Upper lobe of right lung (tissue), 1 donor: ENCODE measurements at regions not wholly inside any gene's neighbourhood (a gene's known extent, or its start where the extent isn't known, plus 50 kb on each side); places are given as distances from the start of the nearest gene placed in this dataset.

Source experiments
- ATAC-seq: fragments of 200-7000 bp; cut with Tn5 transposase; one replicate; pipeline ENCODE4 v1.9.1; 2020; ENCODE audit warnings: mild to moderate bottlenecking, moderate library complexity
- DNase-seq: peaks from one replicate; pipeline ENCODE4 v3.0.0-alpha.2; 2020
- H3K27ac ChIP-seq: fragments of 200-600 bp; one replicate; pipeline ENCODE4 v1.8.0; 2022
- H3K27me3 ChIP-seq: fragments of 200-600 bp; one replicate; pipeline ENCODE4 v1.8.0; 2022; ENCODE audit warnings: mild to moderate bottlenecking
- H3K36me3 ChIP-seq: fragments of 200-600 bp; one replicate; pipeline ENCODE4 v1.8.0; 2022
- H3K4me1 ChIP-seq: fragments of 200-600 bp; one replicate; pipeline ENCODE4 v1.8.0; 2022
- H3K4me3 ChIP-seq: fragments of 200-600 bp; one replicate; pipeline ENCODE4 v1.8.0; 2022; ENCODE audit warnings: mild to moderate bottlenecking
- H3K9me3 ChIP-seq: fragments of 200-600 bp; one replicate; pipeline ENCODE4 v1.8.0; 2022
- intact Hi-C: fragments of 100-400 bp; cut with DNase I; formaldehyde crosslinking; loops from one replicate; pipeline ENCODE4 v1.11.0; 2022
- TF ChIP-seq, protein P1 (sequence below): fragments of 200-600 bp; IDR thresholded peaks from one replicate; pipeline ENCODE4 v1.8.0; 2022; ENCODE audit warnings: antibody characterized with exemption
- donor health status: DM: no; HTN: yes; CAD: no; lungs with severe emphysema.

GRCh38 chr1:183736343-183736742 is 68.6 kb upstream of the RGL1 start:
- Histone ChIP-seq H3K4me3 (no peak overlapping the region), H3K4me1 (peaks cover 20% of the 10 kb centered on the region), H3K9me3 (no peaks in the 10 kb centered on the region), H3K27ac (no peak overlapping the region), H3K36me3 (no peaks in the 10 kb centered on the region), H3K27me3 (no peaks in the 10 kb centered on the region)
- DNase-seq (no peak), ATAC-seq (no peak)
- intact Hi-C loops: no loop called here
- TF ChIP-seq, protein P1, sequence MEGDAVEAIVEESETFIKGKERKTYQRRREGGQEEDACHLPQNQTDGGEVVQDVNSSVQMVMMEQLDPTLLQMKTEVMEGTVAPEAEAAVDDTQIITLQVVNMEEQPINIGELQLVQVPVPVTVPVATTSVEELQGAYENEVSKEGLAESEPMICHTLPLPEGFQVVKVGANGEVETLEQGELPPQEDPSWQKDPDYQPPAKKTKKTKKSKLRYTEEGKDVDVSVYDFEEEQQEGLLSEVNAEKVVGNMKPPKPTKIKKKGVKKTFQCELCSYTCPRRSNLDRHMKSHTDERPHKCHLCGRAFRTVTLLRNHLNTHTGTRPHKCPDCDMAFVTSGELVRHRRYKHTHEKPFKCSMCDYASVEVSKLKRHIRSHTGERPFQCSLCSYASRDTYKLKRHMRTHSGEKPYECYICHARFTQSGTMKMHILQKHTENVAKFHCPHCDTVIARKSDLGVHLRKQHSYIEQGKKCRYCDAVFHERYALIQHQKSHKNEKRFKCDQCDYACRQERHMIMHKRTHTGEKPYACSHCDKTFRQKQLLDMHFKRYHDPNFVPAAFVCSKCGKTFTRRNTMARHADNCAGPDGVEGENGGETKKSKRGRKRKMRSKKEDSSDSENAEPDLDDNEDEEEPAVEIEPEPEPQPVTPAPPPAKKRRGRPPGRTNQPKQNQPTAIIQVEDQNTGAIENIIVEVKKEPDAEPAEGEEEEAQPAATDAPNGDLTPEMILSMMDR: no peak

GRCh38 chr1:183735069-183735860 is 69.7 kb upstream of the RGL1 start:
- Histone ChIP-seq H3K4me1 (peaks cover 24% of the 10 kb centered on the region), H3K36me3 (no peaks in the 10 kb centered on the region), H3K4me3 (no peak overlapping the region), H3K27ac (peak overlapping the region; percentile 2), H3K27me3 (no peaks in the 10 kb centered on the region), H3K9me3 (no peaks in the 10 kb centered on the region)
- intact Hi-C loops: no loop called here
- TF ChIP-seq, protein P1: no peak
- ATAC-seq (no peak), DNase-seq (no peak)

DNA sequence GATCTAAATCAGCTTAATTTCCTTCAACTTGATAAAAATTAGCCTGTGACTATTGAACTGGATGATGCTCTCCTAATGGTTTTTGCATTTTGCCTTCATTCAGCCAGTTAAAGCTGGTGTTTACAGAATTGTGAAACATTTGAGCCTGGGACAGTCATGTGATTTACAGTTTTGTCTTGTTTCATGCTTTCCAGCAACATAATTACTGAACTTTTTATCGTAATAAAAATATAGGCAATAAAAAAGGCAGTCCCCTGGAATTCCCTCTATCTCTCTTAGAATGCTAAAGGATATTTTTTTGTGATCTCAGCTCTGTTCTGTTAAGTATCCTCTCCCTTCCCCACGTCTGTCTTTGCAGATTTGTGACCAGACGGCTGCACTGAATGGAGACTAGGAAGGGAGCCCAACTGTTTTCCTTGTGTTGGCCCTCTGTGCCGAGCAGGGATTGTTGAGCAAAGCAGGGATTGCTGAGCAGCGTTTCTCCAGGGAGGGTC is 70.3 kb upstream of the RGL1 start:
- intact Hi-C loops: no loop called here
- H3K4me3 ChIP-seq: no peak overlapping the region
- TF ChIP-seq, protein P1: no peak
- H3K4me1 ChIP-seq: peaks cover 22% of the 10 kb centered on the region
- no peaks in the 10 kb centered on the region for H3K9me3 ChIP-seq
- H3K27ac ChIP-seq: peak overlapping the region; percentile 2
- no peaks in the 10 kb centered on the region for H3K36me3 ChIP-seq
- DNase-seq (no peak), ATAC-seq (peak; percentile 55)
- no peaks in the 10 kb centered on the region for H3K27me3 ChIP-seq

- no peaks in the 10 kb centered on the region for H3K27me3 ChIP-seq
- no peak overlapping the region for H3K4me3 ChIP-seq
- intact Hi-C loops: no loop called here
- TF ChIP-seq, protein P1: no peak
- no peak overlapping the region for H3K27ac ChIP-seq
- H3K9me3 ChIP-seq: no peaks in the 10 kb centered on the region
- H3K36me3 ChIP-seq: no peaks in the 10 kb centered on the region
- H3K4me1 ChIP-seq: peaks cover 16% of the 10 kb centered on the region
- no peak for DNase-seq
- ATAC-seq: no peak
Observed at GRCh38 chr1:183733715-183734114, 71.2 kb upstream of the RGL1 start.

DNA sequence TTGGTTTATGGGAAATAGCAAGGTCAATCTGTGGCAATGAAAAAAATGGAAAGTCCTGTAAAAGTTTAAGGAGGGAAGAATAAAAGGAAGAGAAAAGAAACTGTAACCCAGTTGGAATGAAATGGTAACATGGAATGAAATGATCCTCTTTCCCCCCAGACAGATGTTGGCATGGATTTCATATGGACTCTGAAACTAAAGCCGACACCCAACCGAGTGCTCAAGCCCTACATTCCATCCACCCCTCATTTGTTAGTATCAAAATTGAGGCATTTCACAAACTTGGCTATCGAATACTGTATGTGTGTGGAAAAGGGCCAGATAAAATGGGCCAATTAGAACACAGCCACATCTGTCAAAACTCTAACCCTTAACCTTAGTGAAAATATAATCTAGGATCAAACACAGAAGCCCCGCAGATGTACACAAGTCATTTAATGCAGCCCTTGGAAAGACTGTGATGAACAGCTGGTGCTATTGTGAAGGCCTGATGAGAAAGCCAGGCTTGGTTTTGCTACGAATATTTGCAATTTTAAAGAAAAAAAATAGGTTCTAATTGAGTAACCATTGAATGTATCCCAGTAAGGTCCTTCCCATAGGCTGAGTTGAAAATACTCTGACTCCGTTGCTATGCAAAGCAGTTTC is 72.6 kb upstream of the RGL1 start:
- H3K4me1 ChIP-seq: peaks cover 16% of the 10 kb centered on the region

More for the DNA sequence above, 72.6 kb upstream of the RGL1 start:
- TF ChIP-seq, protein P1: no peak
- no peak for DNase-seq
- no peak for ATAC-seq
- H3K36me3 ChIP-seq: no peaks in the 10 kb centered on the region
- intact Hi-C loops: no loop called here
- no peaks in the 10 kb centered on the region for H3K27me3 ChIP-seq
- H3K9me3 ChIP-seq: no peaks in the 10 kb centered on the region
- H3K4me3 ChIP-seq: no peak overlapping the region
- H3K27ac ChIP-seq: no peak overlapping the region
